ENCODE measurements at regions not wholly inside any gene's neighbourhood (a gene's known extent, or its start where the extent isn't known, plus 50 kb on each side); places are given as distances from the start of the nearest gene placed in this dataset.

GRCh38 chr19:31616031-31616430 is 266.8 kb upstream of the TSHZ3 start:
- TF ChIP-seq CTCF (IDR thresholded peaks at IDR 0.05; ENCODE audit: insufficient read depth, low read depth, low read length) (no peak), EZH2 (IDR thresholded peaks at IDR 0.05; ENCODE audit: insufficient read depth, low read length) (no peak)

All from astrocyte (in vitro differentiated cells and primary cell).